Naive thymus-derived CD4-positive, alpha-beta T cell (primary cell): ENCODE measurements at regions not wholly inside any gene's neighbourhood (a gene's known extent, or its start where the extent isn't known, plus 50 kb on each side); places are given as distances from the start of the nearest gene placed in this dataset.
"Not testable (repeated sequence)": the region's sequence is repeated elsewhere in the genome, so short reads cannot be mapped to it uniquely, and the experiment has no call there.

ENCODE experiments used
- ATAC-seq: fragments of 150-1000 bp; cut with Tn5 transposase; 2 replicates; pipeline ENCODE4 v1.10.0; 2021; ENCODE audit warnings: mild to moderate bottlenecking, moderate library complexity
- CTCF ChIA-PET: fragments of 350-600 bp; sonication (Branson Sonifier 250); formaldehyde crosslinking; loops from one replicate; lab custom pipeline; 2021; ENCODE audit warnings: antibody characterized with exemption; lab: Charles Lee
- POLR2A ChIA-PET: fragments of 350-600 bp; sonication (Branson Sonifier 250); formaldehyde crosslinking; loops from one replicate; lab custom pipeline; 2021; ENCODE audit warnings: antibody characterized with exemption, inconsistent platforms; lab: Charles Lee
- DNase-seq, 9 donors: peaks; one replicate each; pipeline versions ENCODE4 v3.0.0 to v3.0.0-alpha.2; 2020 to 2022; ENCODE audit warnings: mixed read lengths in 1 of 9
- H3K27ac ChIP-seq: one replicate; pipeline ENCODE4 v1.7.0; 2013; ENCODE audit warnings: mild to moderate bottlenecking, low read depth, low read length, moderate library complexity
- H3K27me3 ChIP-seq, 2 donors: one replicate each; pipeline ENCODE4 v1.7.0; 2013; ENCODE audit warnings: low read length in 2 of 2, mild to moderate bottlenecking in 2 of 2, moderate library complexity in 2 of 2; ENCODE audit not compliant: control insufficient read depth in 2 of 2, insufficient read depth in 2 of 2
- H3K36me3 ChIP-seq, 3 experiments: 1 replicate in 2 of 3; 2 replicates in 1 of 3; pipeline ENCODE4 v1.7.0; 2013; ENCODE audit warnings: low read length in 3 of 3, mild to moderate bottlenecking in 3 of 3, moderate library complexity in 1 of 3; ENCODE audit not compliant: insufficient read depth in 3 of 3, control insufficient read depth in 2 of 3
- H3K4me1 ChIP-seq, 2 donors: one replicate each; pipeline ENCODE4 v1.7.0; 2013; ENCODE audit warnings: low read length in 2 of 2, mild to moderate bottlenecking in 2 of 2, moderate library complexity in 1 of 2; ENCODE audit not compliant: control insufficient read depth in 2 of 2, insufficient read depth in 2 of 2
- H3K4me3 ChIP-seq: 2 replicates; pipeline ENCODE4 v1.7.0; 2013; ENCODE audit warnings: mild to moderate bottlenecking, low read length
- H3K9me3 ChIP-seq, 3 experiments: 1 replicate in 2 of 3; 2 replicates in 1 of 3; pipeline ENCODE4 v1.7.0; 2013; ENCODE audit warnings: low read length in 3 of 3; ENCODE audit not compliant: control insufficient read depth in 2 of 3
- H3K27ac Mint-ChIP-seq, 9 donors: one replicate each; pipeline ENCODE4 v1.8.0; 2020 to 2022; ENCODE audit warnings: mixed read lengths in 9 of 9, mild to moderate bottlenecking in 8 of 9, moderate library complexity in 5 of 9, inconsistent platforms in 2 of 9
- H3K27me3 Mint-ChIP-seq, 5 donors: one replicate each; pipeline ENCODE4 v1.8.0; 2021 to 2022; ENCODE audit warnings: mixed read lengths in 5 of 5, mild to moderate bottlenecking in 1 of 5
- H3K36me3 Mint-ChIP-seq, 5 donors: one replicate each; pipeline ENCODE4 v1.8.0; 2020 to 2022; ENCODE audit warnings: mixed read lengths in 5 of 5, mild to moderate bottlenecking in 3 of 5, inconsistent platforms in 1 of 5
- H3K4me1 Mint-ChIP-seq, 7 donors: one replicate each; pipeline ENCODE4 v1.8.0; 2020 to 2022; ENCODE audit warnings: mixed read lengths in 7 of 7, mild to moderate bottlenecking in 3 of 7, inconsistent platforms in 1 of 7
- H3K4me3 Mint-ChIP-seq, 10 donors: one replicate each; pipeline ENCODE4 v1.8.0; 2020 to 2022; ENCODE audit warnings: mild to moderate bottlenecking in 10 of 10, mixed read lengths in 10 of 10, moderate library complexity in 6 of 10, inconsistent platforms in 2 of 10
- H3K9me3 Mint-ChIP-seq, 11 donors: one replicate each; pipeline ENCODE4 v1.8.0; 2020 to 2022; ENCODE audit warnings: mixed read lengths in 11 of 11, mild to moderate bottlenecking in 4 of 11, inconsistent platforms in 1 of 11, moderate library complexity in 1 of 11
- intact Hi-C, 2 donors: fragments of 100-400 bp; cut with micrococcal nuclease; formaldehyde crosslinking; loops; one replicate each; pipeline ENCODE4 v1.15.1; 2023

DNA sequence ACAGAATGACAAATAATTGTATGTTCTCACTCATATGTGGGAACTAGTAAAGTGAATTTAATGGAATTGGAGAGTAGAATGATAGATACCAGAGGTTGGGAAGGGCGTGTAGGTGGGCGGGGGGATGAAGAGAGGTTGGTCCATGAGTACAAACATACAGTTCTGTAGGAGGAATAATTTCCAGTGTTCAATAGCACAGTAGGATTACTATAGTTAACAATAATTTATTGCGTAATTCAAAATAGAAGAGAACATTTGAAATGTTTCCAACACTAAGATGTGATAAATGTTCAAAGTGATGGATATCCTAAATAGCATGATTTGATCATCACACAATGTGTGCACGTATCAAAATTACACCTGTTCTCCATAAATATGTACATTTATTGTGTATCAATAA, 106.2 kb upstream of the IL1RAPL2 start:
- Histone ChIP-seq H3K9me3 (no peaks in the 10 kb centered on the region), H3K4me3 (no peak overlapping the region), H3K4me1 (no peaks in the 10 kb centered on the region), H3K27me3 (no peaks in the 10 kb centered on the region), H3K27ac (no peak overlapping the region), H3K36me3 (no peaks in the 10 kb centered on the region)
- ChIA-PET POLR2A (no interaction called here), CTCF (no interaction called here)
- no peaks in the 10 kb centered on the region for H3K4me1 Mint-ChIP-seq
- no peak overlapping the region for H3K4me3 Mint-ChIP-seq
- ATAC-seq (no peak), DNase-seq (no peak)
- no peaks in the 10 kb centered on the region for H3K36me3 Mint-ChIP-seq
- H3K27me3 Mint-ChIP-seq = no peaks in the 10 kb centered on the region
- no peak overlapping the region for H3K27ac Mint-ChIP-seq
- H3K9me3 Mint-ChIP-seq = peaks cover 0 to 13% (median 5%) of the 10 kb centered on the region in 11 donors
- intact Hi-C loops = no loop called here

DNA sequence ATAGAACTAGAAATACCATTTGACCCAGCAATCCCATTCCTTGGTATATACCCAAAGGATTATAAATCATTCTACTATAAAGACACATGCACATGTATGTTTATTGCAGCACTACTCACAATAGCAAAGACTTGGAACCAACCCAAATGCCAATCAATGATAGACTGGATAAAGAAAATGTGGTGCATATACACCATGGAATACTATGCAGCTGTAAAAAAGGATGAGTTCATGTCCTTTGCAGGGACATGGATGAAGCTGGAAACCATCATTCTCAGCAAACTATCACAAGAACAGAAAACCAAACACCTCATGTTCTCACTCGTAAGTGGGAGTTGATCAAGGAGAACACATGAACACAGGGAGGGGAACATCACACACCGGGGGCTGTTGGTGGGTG, 108.9 kb upstream of the IL1RAPL2 start:
- DNase-seq, POLR2A ChIA-PET, CTCF ChIA-PET, H3K27me3 ChIP-seq, intact Hi-C loops, H3K36me3 Mint-ChIP-seq, H3K4me3 ChIP-seq, ATAC-seq, H3K36me3 ChIP-seq, H3K4me1 Mint-ChIP-seq, H3K27ac Mint-ChIP-seq, H3K4me3 Mint-ChIP-seq, H3K4me1 ChIP-seq, H3K9me3 ChIP-seq, H3K27me3 Mint-ChIP-seq, H3K27ac ChIP-seq: not testable (repeated sequence)
- H3K9me3 Mint-ChIP-seq = peaks cover 0 to 13% (median 3%) of the 10 kb centered on the region in 11 donors

DNA sequence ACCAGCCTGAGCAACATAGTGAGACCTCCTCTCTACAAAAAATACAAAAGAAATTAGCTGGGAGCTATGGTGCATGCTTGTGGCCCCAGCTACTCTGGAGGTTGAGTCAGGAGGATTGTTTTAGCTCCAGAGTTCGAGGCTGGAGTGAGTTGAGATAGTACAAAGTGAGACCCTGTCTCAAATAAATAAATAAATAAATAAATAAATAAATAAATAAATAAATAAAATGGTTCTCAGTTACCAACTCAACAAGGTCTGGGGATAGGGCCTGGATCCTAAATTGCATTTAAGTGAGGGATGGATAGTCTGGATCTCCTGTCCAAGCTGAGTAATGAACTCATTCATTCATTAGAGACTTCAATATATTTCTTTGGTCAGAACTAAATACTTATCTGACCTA, 115.7 kb upstream of the IL1RAPL2 start:
- POLR2A ChIA-PET = no interaction called here
- Mint-ChIP-seq H3K4me1 (no peaks in the 10 kb centered on the region), H3K36me3 (no peaks in the 10 kb centered on the region), H3K4me3 (no peak overlapping the region), H3K27ac (no peak overlapping the region), H3K27me3 (no peaks in the 10 kb centered on the region), H3K9me3 (peaks cover 0 to 2% (median 0%) of the 10 kb centered on the region in 11 donors)
- Histone ChIP-seq H3K9me3 (no peaks in the 10 kb centered on the region), H3K4me1 (no peaks in the 10 kb centered on the region), H3K36me3 (no peaks in the 10 kb centered on the region), H3K27ac (no peak overlapping the region), H3K4me3 (no peak overlapping the region), H3K27me3 (no peaks in the 10 kb centered on the region)
- no peak for ATAC-seq
- intact Hi-C loops = no loop called here
- CTCF ChIA-PET = no interaction called here
- no peak for DNase-seq

DNA sequence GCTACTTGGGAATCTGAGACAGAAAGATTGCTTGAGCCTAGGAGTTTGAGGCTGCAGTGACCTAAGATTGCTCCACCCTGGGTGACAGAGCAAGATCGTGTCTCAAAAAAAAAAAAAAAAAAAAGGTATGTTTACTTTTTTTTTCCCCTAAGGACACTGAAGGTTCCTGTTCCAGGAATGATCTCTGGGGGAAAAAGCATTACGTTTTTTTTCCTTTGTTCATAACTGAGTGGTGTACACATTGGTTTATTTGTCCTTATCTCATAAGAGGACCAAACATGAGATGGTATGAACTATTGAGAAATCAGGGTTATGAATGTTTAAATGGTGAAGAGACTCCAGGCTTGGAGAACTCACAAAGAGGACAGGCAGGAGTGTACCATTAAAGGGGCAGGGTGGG, 120.4 kb upstream of the IL1RAPL2 start:
- CTCF ChIA-PET = no interaction called here
- H3K9me3 Mint-ChIP-seq = no peaks in the 10 kb centered on the region

DNA sequence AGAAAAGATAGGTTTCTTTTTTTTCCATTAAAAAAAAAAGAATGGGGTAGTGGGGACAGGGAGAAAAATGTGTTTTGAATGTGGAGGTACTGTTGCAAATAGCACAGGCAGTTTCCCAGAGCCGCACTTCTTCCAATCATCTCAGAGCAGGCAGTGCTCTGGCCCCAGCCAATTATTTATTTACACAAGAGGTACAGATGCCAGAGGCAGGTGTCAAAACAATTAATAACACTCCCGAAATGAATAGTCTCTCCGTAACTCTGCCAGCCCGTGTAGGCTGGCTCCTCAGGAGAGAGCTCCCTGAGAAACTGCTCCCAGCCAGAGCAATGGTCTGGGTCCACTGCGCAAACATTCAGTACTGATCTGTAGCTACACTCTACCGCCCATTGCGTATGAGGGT, 130.8 kb upstream of the IL1RAPL2 start:
- Histone ChIP-seq H3K9me3 (no peaks in the 10 kb centered on the region), H3K4me1 (no peaks in the 10 kb centered on the region), H3K27ac (no peak overlapping the region), H3K36me3 (no peaks in the 10 kb centered on the region), H3K4me3 (no peak overlapping the region), H3K27me3 (no peaks in the 10 kb centered on the region)
- H3K4me1 Mint-ChIP-seq = no peaks in the 10 kb centered on the region
- H3K36me3 Mint-ChIP-seq = no peaks in the 10 kb centered on the region
- H3K9me3 Mint-ChIP-seq = peaks cover 0 to 4% (median 0%) of the 10 kb centered on the region in 11 donors
- H3K4me3 Mint-ChIP-seq = no peak overlapping the region
- ATAC-seq (no peak), DNase-seq (no peak)
- POLR2A ChIA-PET = no interaction called here
- peaks cover 0 to 5% (median 2%) of the 10 kb centered on the region in 5 donors for H3K27me3 Mint-ChIP-seq
- no peak overlapping the region for H3K27ac Mint-ChIP-seq
- CTCF ChIA-PET = interaction anchor here (0.6 kb wide), 1 partner anchor 15 kb away, joined by 4 read pairs; no protein-coding TSS in a partner anchor
- intact Hi-C loops = no loop called here

More for the DNA sequence above, 120.4 kb upstream of the IL1RAPL2 start:
- no peak for ATAC-seq
- no peaks in the 10 kb centered on the region for H3K4me1 Mint-ChIP-seq
- no peak overlapping the region for H3K27ac Mint-ChIP-seq
- no peaks in the 10 kb centered on the region for H3K9me3 ChIP-seq
- no peak overlapping the region for H3K4me3 Mint-ChIP-seq
- H3K27me3 Mint-ChIP-seq = no peaks in the 10 kb centered on the region
- no peak overlapping the region for H3K27ac ChIP-seq
- H3K27me3 ChIP-seq = no peaks in the 10 kb centered on the region
- POLR2A ChIA-PET = no interaction called here
- no peaks in the 10 kb centered on the region for H3K36me3 Mint-ChIP-seq
- no peaks in the 10 kb centered on the region for H3K4me1 ChIP-seq
- no peaks in the 10 kb centered on the region for H3K36me3 ChIP-seq
- intact Hi-C loops = no loop called here
- H3K4me3 ChIP-seq = no peak overlapping the region
- no peak for DNase-seq

DNA sequence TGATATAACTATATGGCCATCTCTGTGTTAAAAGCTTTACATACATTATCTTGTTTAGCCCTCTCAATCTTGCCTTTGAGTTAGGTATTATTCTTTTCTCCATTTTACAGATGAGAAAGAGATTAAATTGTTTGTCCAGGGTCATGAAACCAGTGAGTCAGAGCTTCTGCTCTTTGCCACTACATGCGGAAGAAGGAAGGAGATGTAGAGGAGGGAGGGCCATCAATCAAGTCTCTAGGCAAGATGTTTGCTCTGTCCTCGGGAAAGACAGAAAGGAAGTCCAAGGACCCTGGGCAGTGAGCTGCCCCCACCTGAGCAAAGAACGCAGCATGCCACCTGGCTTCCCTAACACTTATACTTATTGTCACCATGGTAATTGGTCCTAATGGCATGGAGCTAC, 133.7 kb upstream of the IL1RAPL2 start:
- no peak overlapping the region for H3K4me3 ChIP-seq
- H3K4me1 ChIP-seq = no peaks in the 10 kb centered on the region
- H3K9me3 ChIP-seq = no peaks in the 10 kb centered on the region
- no peak for DNase-seq
- POLR2A ChIA-PET = no interaction called here
- intact Hi-C loops = no loop called here
- ATAC-seq = no peak
- H3K27me3 Mint-ChIP-seq = peaks cover 0 to 5% (median 2%) of the 10 kb centered on the region in 5 donors
- H3K27ac Mint-ChIP-seq = no peak overlapping the region
- no peaks in the 10 kb centered on the region for H3K36me3 ChIP-seq
- H3K27me3 ChIP-seq = no peaks in the 10 kb centered on the region
- H3K4me3 Mint-ChIP-seq = no peak overlapping the region
- H3K36me3 Mint-ChIP-seq = no peaks in the 10 kb centered on the region
- H3K9me3 Mint-ChIP-seq = peaks cover 0 to 4% (median 0%) of the 10 kb centered on the region in 11 donors
- CTCF ChIA-PET = no interaction called here
- no peak overlapping the region for H3K27ac ChIP-seq
- H3K4me1 Mint-ChIP-seq = no peaks in the 10 kb centered on the region

DNA sequence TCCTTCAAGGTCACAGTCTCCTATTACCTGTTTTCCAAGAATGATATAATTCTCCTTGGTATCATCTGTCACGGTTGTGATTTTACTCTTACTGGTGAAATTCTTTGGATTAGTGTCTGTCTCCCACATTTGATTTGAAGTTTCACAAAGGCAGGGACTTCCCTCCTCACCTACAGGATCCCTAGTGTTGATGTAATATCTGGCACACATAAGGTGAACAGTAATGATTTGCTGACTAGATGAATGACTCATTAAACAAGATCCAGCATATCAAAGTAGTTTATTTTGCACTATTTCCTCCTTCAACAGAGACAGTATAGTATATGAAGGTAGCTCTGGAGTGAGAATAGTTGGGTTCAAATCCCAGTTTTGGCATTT, 135.3 kb upstream of the IL1RAPL2 start:
- intact Hi-C loops = no loop called here
- H3K4me1 Mint-ChIP-seq = no peaks in the 10 kb centered on the region
- H3K4me3 Mint-ChIP-seq = no peak overlapping the region
- Histone ChIP-seq H3K27me3 (no peaks in the 10 kb centered on the region), H3K9me3 (no peaks in the 10 kb centered on the region), H3K27ac (no peak overlapping the region), H3K4me3 (no peak overlapping the region), H3K36me3 (no peaks in the 10 kb centered on the region), H3K4me1 (no peaks in the 10 kb centered on the region)
- H3K27me3 Mint-ChIP-seq = peaks cover 0 to 5% (median 4%) of the 10 kb centered on the region in 5 donors
- ChIA-PET POLR2A (no interaction called here), CTCF (no interaction called here)
- DNase-seq = no peak
- no peaks in the 10 kb centered on the region for H3K36me3 Mint-ChIP-seq
- H3K27ac Mint-ChIP-seq = no peak overlapping the region
- no peak for ATAC-seq
- H3K9me3 Mint-ChIP-seq = peaks cover 0 to 4% (median 0%) of the 10 kb centered on the region in 11 donors
